Activated naive CD8-positive, alpha-beta T cell treated with anti-CD3 and anti-CD28 coated beads, Interleukin-2, amount 50 U/mL, for 24 hours (primary cell): ENCODE measurements at regions not wholly inside any gene's neighbourhood (a gene's known extent, or its start where the extent isn't known, plus 50 kb on each side); places are given as distances from the start of the nearest gene placed in this dataset.
"Not testable (repeated sequence)": the region's sequence is repeated elsewhere in the genome, so short reads cannot be mapped to it uniquely, and the experiment has no call there.

ENCODE experiments used
- ATAC-seq: fragments of 150-1000 bp; cut with Tn5 transposase; one replicate; pipeline ENCODE4 v1.10.0; 2021
- DNase-seq: peaks from one replicate; pipeline ENCODE4 v3.0.0; 2021
- H3K27ac Mint-ChIP-seq: one replicate; pipeline ENCODE4 v1.8.0; 2021; ENCODE audit warnings: mild to moderate bottlenecking, mixed read lengths
- H3K27me3 Mint-ChIP-seq: one replicate; pipeline ENCODE4 v1.8.0; 2021; ENCODE audit warnings: mixed read lengths
- H3K36me3 Mint-ChIP-seq: one replicate; pipeline ENCODE4 v1.8.0; 2021; ENCODE audit warnings: low read depth, mixed read lengths
- H3K4me1 Mint-ChIP-seq: one replicate; pipeline ENCODE4 v1.8.0; 2021; ENCODE audit warnings: mixed read lengths
- H3K4me3 Mint-ChIP-seq: one replicate; pipeline ENCODE4 v1.8.0; 2021; ENCODE audit warnings: mild to moderate bottlenecking, moderate library complexity, mixed read lengths
- H3K9me3 Mint-ChIP-seq: one replicate; pipeline ENCODE4 v1.8.0; 2021; ENCODE audit warnings: mixed read lengths

GRCh38 chr6:133079901-133080300, 161.3 kb upstream of the EYA4 start:
- H3K4me1 Mint-ChIP-seq: no peaks in the 10 kb centered on the region
- no peaks in the 10 kb centered on the region for H3K27me3 Mint-ChIP-seq
- no peak for ATAC-seq
- no peaks in the 10 kb centered on the region for H3K9me3 Mint-ChIP-seq
- DNase-seq: no peak
- no peak overlapping the region for H3K27ac Mint-ChIP-seq
- no peak overlapping the region for H3K4me3 Mint-ChIP-seq
- no peaks in the 10 kb centered on the region for H3K36me3 Mint-ChIP-seq

- Mint-ChIP-seq H3K27ac (no peak overlapping the region), H3K27me3 (peaks cover 2% of the 10 kb centered on the region), H3K36me3 (no peaks in the 10 kb centered on the region), H3K4me3 (no peak overlapping the region), H3K4me1 (no peaks in the 10 kb centered on the region), H3K9me3 (no peaks in the 10 kb centered on the region)
- DNase-seq (no peak), ATAC-seq (no peak)
Measured at GRCh38 chr6:133083248-133083967, 157.7 kb upstream of the EYA4 start.

- no peaks in the 10 kb centered on the region for H3K4me1 Mint-ChIP-seq
Measured at GRCh38 chr6:133085471-133085870, 155.7 kb upstream of the EYA4 start.

DNA sequence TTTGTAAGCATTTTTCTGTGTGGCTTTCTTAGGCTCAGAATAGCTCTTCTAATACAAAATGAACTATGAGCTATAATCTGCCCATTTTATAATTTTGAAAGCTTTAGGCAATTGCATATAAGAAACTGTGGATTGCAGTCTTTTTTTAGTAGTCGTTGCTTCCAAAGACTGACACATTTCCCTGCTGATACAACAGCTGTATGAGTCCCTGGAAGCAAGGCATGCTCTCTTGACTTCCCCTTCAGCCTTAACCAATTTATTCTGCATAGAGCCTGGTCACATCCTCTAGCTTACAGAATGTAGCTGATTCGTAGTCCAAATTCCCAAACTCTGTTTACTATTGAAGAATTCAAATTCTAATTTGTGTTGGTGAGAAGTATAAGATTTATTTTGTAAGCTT, 155.3 kb upstream of the EYA4 start:
- Mint-ChIP-seq H3K9me3 (no peaks in the 10 kb centered on the region), H3K36me3 (no peaks in the 10 kb centered on the region), H3K4me1 (no peaks in the 10 kb centered on the region), H3K4me3 (no peak overlapping the region), H3K27me3 (peaks cover 2% of the 10 kb centered on the region), H3K27ac (no peak overlapping the region)
- DNase-seq (no peak), ATAC-seq (no peak)

More at GRCh38 chr6:133085471-133085870, 155.7 kb upstream of the EYA4 start:
- H3K9me3 Mint-ChIP-seq: no peaks in the 10 kb centered on the region
- no peaks in the 10 kb centered on the region for H3K36me3 Mint-ChIP-seq
- no peak overlapping the region for H3K27ac Mint-ChIP-seq
- no peak for DNase-seq
- H3K27me3 Mint-ChIP-seq: peaks cover 2% of the 10 kb centered on the region
- H3K4me3 Mint-ChIP-seq: no peak overlapping the region
- no peak for ATAC-seq

- no peak for DNase-seq
- H3K9me3 Mint-ChIP-seq: no peaks in the 10 kb centered on the region
- no peak overlapping the region for H3K4me3 Mint-ChIP-seq
- peaks cover 2% of the 10 kb centered on the region for H3K27me3 Mint-ChIP-seq
- no peak for ATAC-seq
- H3K27ac Mint-ChIP-seq: no peak overlapping the region
- no peaks in the 10 kb centered on the region for H3K36me3 Mint-ChIP-seq
- H3K4me1 Mint-ChIP-seq: no peaks in the 10 kb centered on the region
Measured at GRCh38 chr6:133088931-133089695, 152.0 kb upstream of the EYA4 start.

GRCh38 chr6:133092199-133092598, 149.0 kb upstream of the EYA4 start:
- Mint-ChIP-seq H3K36me3 (no peaks in the 10 kb centered on the region), H3K9me3 (no peaks in the 10 kb centered on the region), H3K27ac (no peak overlapping the region), H3K4me1 (no peaks in the 10 kb centered on the region), H3K4me3 (no peak overlapping the region), H3K27me3 (peaks cover 2% of the 10 kb centered on the region)
- no peak for ATAC-seq
- no peak for DNase-seq

GRCh38 chr6:133092771-133093170, 148.4 kb upstream of the EYA4 start:
- no peaks in the 10 kb centered on the region for H3K36me3 Mint-ChIP-seq
- ATAC-seq (no peak), DNase-seq (no peak)
- no peak overlapping the region for H3K27ac Mint-ChIP-seq
- H3K4me1 Mint-ChIP-seq: no peaks in the 10 kb centered on the region
- no peak overlapping the region for H3K4me3 Mint-ChIP-seq
- H3K9me3 Mint-ChIP-seq: no peaks in the 10 kb centered on the region
- H3K27me3 Mint-ChIP-seq: peaks cover 2% of the 10 kb centered on the region

GRCh38 chr6:133093211-133093610, 147.9 kb upstream of the EYA4 start:
- H3K4me3 Mint-ChIP-seq, H3K9me3 Mint-ChIP-seq, H3K27me3 Mint-ChIP-seq, ATAC-seq, H3K36me3 Mint-ChIP-seq, H3K27ac Mint-ChIP-seq, DNase-seq, H3K4me1 Mint-ChIP-seq: not testable (repeated sequence)

- no peak for ATAC-seq
- no peak for DNase-seq
- H3K9me3 Mint-ChIP-seq: no peaks in the 10 kb centered on the region
- H3K4me3 Mint-ChIP-seq: no peak overlapping the region
- no peaks in the 10 kb centered on the region for H3K4me1 Mint-ChIP-seq
- no peaks in the 10 kb centered on the region for H3K36me3 Mint-ChIP-seq
- peaks cover 2% of the 10 kb centered on the region for H3K27me3 Mint-ChIP-seq
- H3K27ac Mint-ChIP-seq: no peak overlapping the region
Measured at GRCh38 chr6:133093956-133094355, 147.2 kb upstream of the EYA4 start.

- Mint-ChIP-seq H3K9me3 (no peaks in the 10 kb centered on the region), H3K4me1 (no peaks in the 10 kb centered on the region), H3K27me3 (peaks cover 2% of the 10 kb centered on the region), H3K36me3 (no peaks in the 10 kb centered on the region), H3K4me3 (no peak overlapping the region), H3K27ac (no peak overlapping the region)
- DNase-seq: no peak
- no peak for ATAC-seq
Measured at GRCh38 chr6:133097208-133097607, 143.9 kb upstream of the EYA4 start.

- Mint-ChIP-seq H3K27me3 (peaks cover 2% of the 10 kb centered on the region), H3K4me3 (no peak overlapping the region)
- no peak for DNase-seq
Measured at GRCh38 chr6:133099573-133099972, 141.6 kb upstream of the EYA4 start.

GRCh38 chr6:133100865-133101264, 140.3 kb upstream of the EYA4 start:
- no peaks in the 10 kb centered on the region for H3K4me1 Mint-ChIP-seq
- DNase-seq (no peak), ATAC-seq (no peak)
- no peak overlapping the region for H3K4me3 Mint-ChIP-seq
- H3K27ac Mint-ChIP-seq: no peak overlapping the region
- no peaks in the 10 kb centered on the region for H3K9me3 Mint-ChIP-seq
- H3K27me3 Mint-ChIP-seq: peaks cover 2% of the 10 kb centered on the region
- H3K36me3 Mint-ChIP-seq: no peaks in the 10 kb centered on the region

More at GRCh38 chr6:133099573-133099972, 141.6 kb upstream of the EYA4 start:
- ATAC-seq: no peak
- Mint-ChIP-seq H3K36me3 (no peaks in the 10 kb centered on the region), H3K9me3 (no peaks in the 10 kb centered on the region), H3K27ac (no peak overlapping the region), H3K4me1 (no peaks in the 10 kb centered on the region)

- ATAC-seq (no peak), DNase-seq (no peak)
- no peak overlapping the region for H3K27ac Mint-ChIP-seq
- H3K36me3 Mint-ChIP-seq: no peaks in the 10 kb centered on the region
- H3K9me3 Mint-ChIP-seq: no peaks in the 10 kb centered on the region
- H3K4me1 Mint-ChIP-seq: no peaks in the 10 kb centered on the region
- peaks cover 2% of the 10 kb centered on the region for H3K27me3 Mint-ChIP-seq
- H3K4me3 Mint-ChIP-seq: no peak overlapping the region
Measured at GRCh38 chr6:133101790-133102189, 139.4 kb upstream of the EYA4 start.

- Mint-ChIP-seq H3K27ac (no peak overlapping the region), H3K4me1 (no peaks in the 10 kb centered on the region), H3K4me3 (no peak overlapping the region), H3K27me3 (no peaks in the 10 kb centered on the region), H3K9me3 (no peaks in the 10 kb centered on the region), H3K36me3 (no peaks in the 10 kb centered on the region)
- no peak for DNase-seq
- ATAC-seq: no peak
Measured at GRCh38 chr6:133106934-133107333, 134.2 kb upstream of the EYA4 start.

DNA sequence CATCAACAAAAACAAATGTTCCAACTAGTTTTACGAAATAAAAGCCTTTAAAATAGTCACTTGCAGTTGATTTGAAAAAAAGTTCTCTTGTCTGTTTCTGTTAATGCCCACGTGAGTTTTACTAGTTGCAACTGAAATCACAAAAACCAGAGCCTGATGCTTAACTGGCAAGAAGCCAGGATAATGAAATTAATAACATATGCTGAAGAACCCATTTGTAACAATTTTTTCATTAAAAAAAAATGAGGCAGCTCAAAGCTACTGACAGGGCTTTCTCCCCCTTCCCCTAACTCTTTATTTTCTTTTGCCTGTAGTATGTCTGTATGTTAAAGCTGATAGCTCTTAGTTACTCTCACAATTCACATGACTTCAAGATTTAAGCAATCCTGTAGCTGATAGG, 132.7 kb upstream of the EYA4 start:
- H3K4me1 Mint-ChIP-seq: no peaks in the 10 kb centered on the region
- no peaks in the 10 kb centered on the region for H3K27me3 Mint-ChIP-seq
- H3K27ac Mint-ChIP-seq: no peak overlapping the region
- no peak overlapping the region for H3K4me3 Mint-ChIP-seq
- H3K36me3 Mint-ChIP-seq: no peaks in the 10 kb centered on the region
- no peak for ATAC-seq
- no peak for DNase-seq
- H3K9me3 Mint-ChIP-seq: no peaks in the 10 kb centered on the region
